HG03097 (cell line): ENCODE measurements at regions not wholly inside any gene's neighbourhood (a gene's known extent, or its start where the extent isn't known, plus 50 kb on each side); places are given as distances from the start of the nearest gene placed in this dataset.
"Not testable (repeated sequence)": the region's sequence is repeated elsewhere in the genome, so short reads cannot be mapped to it uniquely, and the experiment has no call there.

Experiments
- ATAC-seq: cut with Tn5 transposase; IDR thresholded peaks from one replicate; pipeline ENCODE4 v1.9.1; 2021; ENCODE audit not compliant: unreplicated experiment, low FRiP score

GRCh38 chr9:62798884-62799850 lies 1609.3 kb downstream of the SPATA31A7 start:
- ATAC-seq, result not testable (repeated sequence)

GRCh38 chr9:62799851-62800371 lies 1610.1 kb downstream of the SPATA31A7 start:
- ATAC-seq, result not testable (repeated sequence)

- ATAC-seq, result not testable (repeated sequence)
Observed at GRCh38 chr9:62800451-62801371, 1610.9 kb downstream of the SPATA31A7 start.

- ATAC-seq, result not testable (repeated sequence)
Observed at GRCh38 chr9:62801372-62801811, 1611.6 kb downstream of the SPATA31A7 start.

- ATAC-seq, result peak; percentile 100
Observed at GRCh38 chr9:62801961-62802718, 1612.3 kb downstream of the SPATA31A7 start.

GRCh38 chr9:62802719-62803079 lies 1612.9 kb downstream of the SPATA31A7 start:
- ATAC-seq, result not testable (repeated sequence)

GRCh38 chr9:62803099-62803498 lies 1613.3 kb downstream of the SPATA31A7 start:
- not testable (repeated sequence) for ATAC-seq

- ATAC-seq, result not testable (repeated sequence)
Observed at GRCh38 chr9:62804314-62804713, 1614.5 kb downstream of the SPATA31A7 start.

- not testable (repeated sequence) for ATAC-seq
Observed at GRCh38 chr9:62807424-62807823, 1617.6 kb downstream of the SPATA31A7 start.

GRCh38 chr9:62808081-62808480 lies 1618.2 kb downstream of the SPATA31A7 start:
- not testable (repeated sequence) for ATAC-seq

GRCh38 chr9:62810318-62810717 lies 1620.5 kb downstream of the SPATA31A7 start:
- ATAC-seq, result not testable (repeated sequence)

GRCh38 chr9:62810811-62811315 lies 1621.0 kb downstream of the SPATA31A7 start:
- ATAC-seq, result not testable (repeated sequence)

GRCh38 chr9:62815436-62815835 lies 1625.6 kb downstream of the SPATA31A7 start:
- ATAC-seq, result not testable (repeated sequence)

GRCh38 chr9:62816331-62816730 lies 1626.5 kb downstream of the SPATA31A7 start:
- ATAC-seq, result not testable (repeated sequence)

- not testable (repeated sequence) for ATAC-seq
Observed at GRCh38 chr9:62817214-62817613, 1627.4 kb downstream of the SPATA31A7 start.

GRCh38 chr9:62822185-62822584 lies 1632.3 kb downstream of the SPATA31A7 start:
- not testable (repeated sequence) for ATAC-seq

- ATAC-seq, result not testable (repeated sequence)
Observed at GRCh38 chr9:62827957-62828907, 1638.4 kb downstream of the SPATA31A7 start.

GRCh38 chr9:62830829-62831459 lies 1641.1 kb downstream of the SPATA31A7 start:
- not testable (repeated sequence) for ATAC-seq
